UCSD-AML1 (cell line): ENCODE measurements at regions not wholly inside any gene's neighbourhood (a gene's known extent, or its start where the extent isn't known, plus 50 kb on each side); places are given as distances from the start of the nearest gene placed in this dataset.
"Not testable (repeated sequence)": the region's sequence is repeated elsewhere in the genome, so short reads cannot be mapped to it uniquely, and the experiment has no call there.

ENCODE experiments used
- DNase-seq: peaks from one replicate; lab custom pipeline; 2025; ENCODE audit not compliant: unreplicated experiment; lab: John Stamatoyannopoulos, UW

DNA sequence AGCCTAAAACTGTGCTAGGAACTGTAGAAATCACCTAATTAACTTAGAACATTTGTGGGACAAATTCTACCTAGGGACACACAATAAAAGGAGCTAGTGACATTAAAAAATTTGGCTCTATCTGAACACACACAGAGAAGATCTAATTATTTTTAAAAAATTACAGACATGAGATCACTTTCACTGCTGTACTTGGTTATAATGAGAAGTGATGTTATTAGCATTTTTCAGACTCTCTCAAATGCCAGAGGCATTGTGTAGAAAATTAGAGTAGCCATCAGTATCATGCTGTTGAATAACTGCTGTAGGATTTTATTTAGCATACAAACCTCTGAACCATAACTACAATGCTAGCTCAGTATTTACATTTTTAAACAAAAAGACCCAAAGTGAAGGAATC lies 109.1 kb upstream of the ANK2 start:
- DNase-seq, result no peak

DNA sequence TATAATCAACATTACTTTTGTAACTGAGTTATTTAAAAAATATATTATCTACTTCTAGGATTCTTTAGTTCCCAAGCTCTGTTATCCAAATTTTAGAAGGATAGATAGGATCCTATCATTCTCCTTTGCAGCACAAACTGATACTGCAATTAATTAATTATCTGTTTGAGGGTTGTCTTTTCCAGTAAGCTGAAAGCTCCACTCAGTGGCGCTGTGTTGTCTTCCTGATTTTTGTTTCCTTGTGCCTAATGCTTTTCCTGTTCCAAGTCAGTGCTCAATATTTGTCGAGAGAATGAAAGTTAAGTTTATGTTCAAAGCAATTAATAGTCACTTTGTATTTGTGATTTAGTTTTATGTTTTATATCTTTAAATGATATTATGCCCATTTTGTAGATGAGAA lies 107.4 kb upstream of the ANK2 start:
- DNase-seq, result no peak

DNA sequence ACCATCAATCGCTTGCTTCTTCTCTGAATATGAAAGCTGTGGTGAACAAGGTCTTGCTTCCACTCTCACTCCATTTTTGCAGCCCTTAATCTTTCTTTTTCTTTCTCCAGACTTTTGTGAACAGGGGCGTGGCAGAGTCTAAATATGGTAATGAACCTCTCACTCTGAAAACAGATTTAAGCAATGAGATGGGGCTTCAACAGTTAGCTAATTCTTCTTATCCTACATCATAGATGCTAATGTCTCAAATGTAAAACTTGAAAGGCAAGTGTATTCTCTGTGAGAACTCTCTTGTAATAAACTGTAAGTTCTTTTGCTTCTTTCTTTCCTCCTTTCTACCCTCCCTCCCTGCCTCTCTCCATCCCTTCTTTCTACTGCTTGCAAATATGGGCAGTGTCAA lies 106.5 kb upstream of the ANK2 start:
- DNase-seq, result no peak

DNA sequence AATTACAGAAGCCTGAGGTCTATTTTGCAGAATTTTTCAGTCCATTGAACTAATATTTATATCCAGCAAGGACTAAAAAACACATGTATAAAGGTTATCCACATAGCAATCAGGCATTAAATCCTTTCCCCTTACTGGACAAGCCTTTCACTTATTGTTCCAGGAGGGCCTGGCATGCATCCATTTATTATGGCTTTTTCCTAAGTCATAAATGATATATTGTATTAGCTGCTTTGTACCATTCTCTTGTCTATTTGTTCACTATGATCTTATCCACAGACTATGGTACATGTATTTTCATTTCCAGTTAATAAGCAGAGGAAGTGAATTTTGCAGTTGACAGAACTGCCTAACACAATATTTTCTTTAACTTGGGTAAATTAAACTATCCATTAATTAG lies 105.4 kb upstream of the ANK2 start:
- DNase-seq, result no peak

- DNase-seq, result no peak
Measured at GRCh38 chr4:112946127-112946526, 103.3 kb upstream of the ANK2 start.

DNA sequence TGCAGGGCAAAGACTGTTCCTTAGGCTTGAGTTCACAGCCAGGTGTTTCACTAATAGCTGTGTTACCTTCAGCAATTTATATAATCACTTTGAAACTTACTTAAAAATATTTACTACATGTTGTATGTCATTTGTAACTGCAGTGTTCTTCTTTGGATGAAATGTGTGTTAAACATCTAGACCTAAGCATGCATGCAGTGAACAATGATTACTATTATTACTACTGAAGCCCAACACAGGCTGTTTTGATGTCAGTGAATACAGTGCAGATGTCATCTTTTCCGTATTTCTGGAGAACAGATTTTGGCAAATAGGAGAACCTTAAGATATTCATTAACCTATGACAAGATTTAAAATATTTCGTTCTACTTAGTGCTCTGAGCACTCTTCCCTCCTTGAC lies 101.8 kb upstream of the ANK2 start:
- DNase-seq, result no peak

GRCh38 chr4:112951362-112952312 lies 97.8 kb upstream of the ANK2 start:
- no peak for DNase-seq

- no peak for DNase-seq
Measured at GRCh38 chr4:112952313-112952700, 97.1 kb upstream of the ANK2 start.

DNA sequence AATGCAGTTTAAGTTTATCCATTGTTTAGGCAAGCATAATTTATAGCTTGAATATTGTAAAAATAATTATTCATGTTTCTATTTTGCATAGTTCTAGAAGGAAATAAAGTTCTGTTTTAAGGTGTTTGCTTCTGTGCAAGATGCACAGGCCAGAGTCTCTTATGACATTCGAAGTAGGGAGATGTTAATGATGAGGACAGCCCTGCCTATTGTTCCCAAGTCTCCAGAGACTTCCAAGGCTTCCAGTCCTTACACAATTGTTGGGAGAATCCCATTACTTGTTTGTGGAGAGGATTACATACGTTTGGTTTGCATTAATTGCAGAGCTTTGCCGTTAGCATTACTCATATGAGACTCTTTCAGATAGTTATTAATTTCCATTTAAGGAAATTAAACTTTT lies 96.2 kb upstream of the ANK2 start:
- DNase-seq, result no peak

GRCh38 chr4:112954286-112954685 lies 95.2 kb upstream of the ANK2 start:
- no peak for DNase-seq

DNA sequence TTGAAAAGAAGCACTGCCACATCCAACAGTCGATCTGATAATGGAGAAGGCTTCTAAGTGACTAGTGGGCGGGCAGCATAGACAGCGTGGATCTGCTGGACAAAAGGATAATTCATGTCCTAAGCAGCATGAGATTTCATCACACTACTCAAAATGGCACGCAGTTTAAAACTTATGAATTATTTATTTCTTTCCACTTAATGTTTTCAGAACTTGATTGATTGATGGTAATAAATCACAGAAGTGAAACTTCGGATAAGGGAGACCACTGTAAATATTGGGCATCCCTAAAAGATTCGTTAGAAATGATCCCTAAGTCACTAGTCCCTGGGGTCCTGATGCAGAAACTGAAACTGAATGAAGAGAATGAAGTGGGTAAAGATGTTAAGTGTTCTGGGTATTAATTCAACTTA lies 93.0 kb upstream of the ANK2 start:
- DNase-seq, result no peak

- DNase-seq, result not testable (repeated sequence)
Measured at GRCh38 chr4:112957764-112958163, 91.7 kb upstream of the ANK2 start.

- no peak for DNase-seq
Measured at GRCh38 chr4:112966701-112967488, 82.6 kb upstream of the ANK2 start.

GRCh38 chr4:112968451-112969159 lies 80.8 kb upstream of the ANK2 start:
- DNase-seq, result no peak

- DNase-seq, result no peak
Measured at GRCh38 chr4:112970903-112971302, 78.5 kb upstream of the ANK2 start.

- no peak for DNase-seq
Measured at GRCh38 chr4:112973750-112974251, 75.7 kb upstream of the ANK2 start.

DNA sequence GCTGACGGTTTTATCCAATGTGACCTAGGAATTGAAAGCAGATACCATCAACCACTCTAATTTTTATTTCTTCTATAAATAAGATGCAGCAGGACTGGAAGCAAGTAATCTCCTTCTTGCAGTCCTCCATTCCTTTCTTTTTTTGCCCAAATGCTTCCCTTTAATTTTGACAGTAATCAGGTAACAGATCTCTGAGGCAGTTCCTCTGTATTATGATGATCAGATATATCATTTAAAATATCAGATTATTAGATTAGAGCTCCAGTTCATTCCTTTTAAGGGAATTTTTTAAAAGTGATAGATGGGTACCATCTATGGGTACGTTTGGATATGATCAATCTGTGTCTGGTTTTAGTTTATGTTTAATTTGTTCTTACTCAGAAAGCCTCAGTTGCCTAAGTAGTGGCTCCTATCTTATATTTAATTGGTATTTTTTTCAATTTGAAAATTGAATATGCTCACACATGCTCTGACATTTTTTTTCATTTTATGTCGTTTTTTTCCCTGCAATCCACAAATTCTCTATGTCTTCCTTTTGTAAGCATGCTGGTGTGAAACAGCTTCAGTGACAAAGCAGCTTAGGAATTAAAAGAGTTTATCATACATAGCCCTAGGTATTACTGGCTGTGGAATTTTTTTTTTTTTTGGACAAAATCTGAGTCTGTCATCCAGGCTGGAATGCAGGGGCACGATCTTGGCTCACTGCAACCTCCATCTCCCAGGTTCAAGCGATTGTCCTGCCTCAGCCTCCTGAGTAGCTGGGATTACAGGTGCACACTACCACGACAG lies 73.7 kb upstream of the ANK2 start:
- no peak for DNase-seq

- DNase-seq, result no peak
Measured at GRCh38 chr4:112978691-112979472, 70.6 kb upstream of the ANK2 start.

DNA sequence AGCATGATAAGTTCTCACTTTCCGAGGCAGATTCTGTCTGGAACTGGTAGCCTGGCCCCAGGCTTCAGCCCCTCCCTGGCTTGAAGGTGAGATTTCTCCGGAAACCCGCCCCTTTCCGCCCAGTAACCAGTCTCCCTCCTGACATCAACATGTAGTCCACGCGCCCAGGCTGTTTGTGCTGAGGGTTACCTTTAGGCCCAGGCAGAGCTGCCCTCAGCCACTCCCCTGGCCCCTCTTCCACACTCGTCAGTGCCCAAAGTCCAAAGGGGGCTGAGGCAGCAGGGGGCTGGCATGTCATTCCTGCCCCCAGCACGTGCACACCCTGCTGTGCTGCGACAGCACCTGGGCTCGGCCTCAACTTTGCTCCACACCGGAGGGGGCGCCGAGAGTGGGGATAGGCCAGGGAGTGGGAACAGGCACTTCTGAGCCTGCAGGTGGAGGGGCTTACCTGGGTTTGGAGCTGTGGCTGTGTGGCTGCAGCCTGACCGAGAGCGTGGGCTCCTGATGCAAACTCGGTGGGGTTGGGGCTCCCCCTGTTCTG lies 69.5 kb upstream of the ANK2 start:
- DNase-seq, result no peak

GRCh38 chr4:112982680-112983079 lies 66.8 kb upstream of the ANK2 start:
- DNase-seq, result no peak
